ENCODE measurements at regions not wholly inside any gene's neighbourhood (a gene's known extent, or its start where the extent isn't known, plus 50 kb on each side); places are given as distances from the start of the nearest gene placed in this dataset.

GRCh38 chr10:108783897-108784296, 1139.4 kb downstream of the XPNPEP1 start:
- no peak overlapping the region for H2BK5ac ChIP-seq (ENCODE audit: low read depth, low read length, poor library complexity, severe bottlenecking)
- DNase-seq (peak; percentile 36), ATAC-seq (ENCODE audit: low read depth) (no peak)
- no peaks in the 10 kb centered on the region; the same call in 1 of the 2 replicates for H3K4me1 ChIP-seq (ENCODE audit: control insufficient read depth, insufficient read depth, low read length)
- no peaks in the 10 kb centered on the region for H3K79me1 ChIP-seq (ENCODE audit: low read depth in 1 of 2, low read length in 2 of 2)
- TF ChIP-seq USF2 (IDR thresholded peaks at IDR 0.05; ENCODE audit: low read depth, low read length) (no peak), BHLHE40 (IDR thresholded peaks at IDR 0.05; ENCODE audit: low read depth, low read length) (no peak), NFE2L2 (IDR thresholded peaks at IDR 0.05; ENCODE audit: low read depth, low read length) (no peak), RFX5 (IDR thresholded peaks at IDR 0.05; ENCODE audit: low read depth, low read length) (no peak), MAZ (IDR thresholded peaks at IDR 0.05; ENCODE audit: borderline replicate concordance, low read depth, low read length) (no peak), MXI1 (IDR thresholded peaks at IDR 0.05; ENCODE audit: borderline replicate concordance, low read depth, low read length) (no peak), RCOR1 (IDR thresholded peaks at IDR 0.05; ENCODE audit: insufficient replicate concordance, low read length) (no peak), MAFK (IDR thresholded peaks at IDR 0.05; ENCODE audit: low read depth, low read length) (no peak), ELK1 (IDR thresholded peaks at IDR 0.05; ENCODE audit: borderline replicate concordance, low read depth, low read length) (no peak), POLR2A (IDR thresholded peaks at IDR 0.05; ENCODE audit: low read depth, low read length) (no peak), CTCF (conservative IDR thresholded peaks at IDR 0.05; ENCODE audit: low read depth, low read length) (peak; percentile 27; the same call in 1 of the 2 replicates), SMC3 (IDR thresholded peaks at IDR 0.05; ENCODE audit: low read depth, low read length) (peak; percentile 11; the same call in 1 of the 2 replicates), CHD1 (IDR thresholded peaks at IDR 0.05; ENCODE audit: low read depth, low read length) (no peak), RAD21 (IDR thresholded peaks at IDR 0.05; ENCODE audit: low read length) (peak; percentile 52), FOS (IDR thresholded peaks at IDR 0.05; ENCODE audit: low read depth, low read length) (no peak), CEBPB (IDR thresholded peaks at IDR 0.05; ENCODE audit: low read depth, low read length) (no peak)
- ChIA-PET POLR2A (ENCODE audit: unreplicated experiment) (no interaction called here), CTCF (no interaction called here)
- H4K5ac ChIP-seq (ENCODE audit: low read depth, low read length): no peak overlapping the region
- intact Hi-C loops (cut with micrococcal nuclease): no loop called here
- H3K27me3 ChIP-seq (ENCODE audit: control insufficient read depth, insufficient read depth, low read length): no peaks in the 10 kb centered on the region
- H3K9me3 ChIP-seq (ENCODE audit: control insufficient read depth, insufficient read depth, low read length): peaks cover 4% of the 10 kb centered on the region; the same call in 1 of the 2 replicates
- dilution Hi-C loops (cut with HindIII; ENCODE audit: low sequenced_read_pairs, unreplicated experiment): no loop called here
- no peak overlapping the region for H4K8ac ChIP-seq (ENCODE audit: low read depth in 2 of 2, low read length in 2 of 2)
- H3K56ac ChIP-seq (ENCODE audit: extremely low read depth, insufficient read depth, low read length): no peak overlapping the region
- H3K4me3 ChIP-seq (ENCODE audit: insufficient read depth, low read depth, low read length): no peak overlapping the region
- H3K9me1 ChIP-seq (ENCODE audit: insufficient read depth, low read length): no peaks in the 10 kb centered on the region
- no peak overlapping the region for H4K91ac ChIP-seq (ENCODE audit: insufficient read depth, low read depth, low read length)
- no peak overlapping the region for H2BK15ac ChIP-seq (ENCODE audit: low read depth, low read length)
- no peak overlapping the region for H3K27ac ChIP-seq (ENCODE audit: insufficient read depth, low read length)
- H2AFZ ChIP-seq (replicated peaks; ENCODE audit: low read length, poor library complexity): no peak overlapping the region
- H3K4me2 ChIP-seq (ENCODE audit: low read depth, low read length): no peak overlapping the region
- no peaks in the 10 kb centered on the region for H3K36me3 ChIP-seq (ENCODE audit: control insufficient read depth, insufficient read depth, low read length)
- H2AK5ac ChIP-seq (ENCODE audit: low read depth, low read length): no peak overlapping the region
- H4K20me1 ChIP-seq (ENCODE audit: insufficient read depth, low read length): no peaks in the 10 kb centered on the region
- H2AK9ac ChIP-seq (replicated peaks; ENCODE audit: low read depth, low read length, poor library complexity): no peak overlapping the region
- no peak overlapping the region for H3K14ac ChIP-seq (replicated peaks; ENCODE audit: low read depth, low read length)
- 36% methylated on average over 1 of the region's 1 CpG; no CpG with 5 or more reads in 1 of the 2 experiments for WGBS, 2 experiments (ENCODE audit: extremely low coverage in 2 of 2, insufficient read length in 1 of 2)
- in situ Hi-C loops (cut with MboI; ENCODE audit: low sequenced_read_pairs): no loop called here
- no peak overlapping the region for H3K23ac ChIP-seq (ENCODE audit: low read depth, low read length)
- H3K4ac ChIP-seq (ENCODE audit: low read depth, low read length): no peak overlapping the region
- H3K9ac ChIP-seq (ENCODE audit: low read depth, low read length): no peak overlapping the region
- BruUV-seq (replicated peaks): no TSS peak
- H2BK20ac ChIP-seq (ENCODE audit: low read depth, low read length): no peak overlapping the region
- H3K18ac ChIP-seq (ENCODE audit: low read depth, low read length): no peak overlapping the region
- no peak overlapping the region for H2BK120ac ChIP-seq (ENCODE audit: low read depth, low read length)

Data from IMR-90 (cell line).